ENCODE measurements at regions not wholly inside any gene's neighbourhood (a gene's known extent, or its start where the extent isn't known, plus 50 kb on each side); places are given as distances from the start of the nearest gene placed in this dataset.

DNA sequence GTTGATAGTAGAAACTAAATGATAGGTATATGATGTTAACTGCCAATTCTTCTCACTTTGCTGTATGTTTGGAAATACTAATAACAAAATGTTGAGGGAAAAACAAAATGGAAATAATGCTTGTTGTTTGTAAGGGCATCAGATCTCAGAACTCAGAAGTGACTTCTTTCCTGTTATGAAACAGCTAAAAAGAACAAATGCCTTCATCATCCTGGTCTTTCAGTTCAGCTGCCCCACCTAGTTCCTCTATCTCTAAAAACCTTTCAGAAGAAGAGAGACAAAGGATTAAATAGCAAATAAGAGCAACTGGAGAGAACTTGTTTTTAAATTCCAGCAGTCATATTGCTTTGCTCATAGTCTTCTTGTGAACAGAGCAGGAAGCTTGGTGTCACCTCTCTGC lies 345.3 kb upstream of the NCAM1 start (continued):
- TF ChIP-seq NR1H2 (CRISPR knock-in tag; IDR thresholded peaks at IDR 0.05) (no peak), ELF4 (CRISPR knock-in tag; IDR thresholded peaks at IDR 0.05; ENCODE audit: low read depth) (no peak)

DNA sequence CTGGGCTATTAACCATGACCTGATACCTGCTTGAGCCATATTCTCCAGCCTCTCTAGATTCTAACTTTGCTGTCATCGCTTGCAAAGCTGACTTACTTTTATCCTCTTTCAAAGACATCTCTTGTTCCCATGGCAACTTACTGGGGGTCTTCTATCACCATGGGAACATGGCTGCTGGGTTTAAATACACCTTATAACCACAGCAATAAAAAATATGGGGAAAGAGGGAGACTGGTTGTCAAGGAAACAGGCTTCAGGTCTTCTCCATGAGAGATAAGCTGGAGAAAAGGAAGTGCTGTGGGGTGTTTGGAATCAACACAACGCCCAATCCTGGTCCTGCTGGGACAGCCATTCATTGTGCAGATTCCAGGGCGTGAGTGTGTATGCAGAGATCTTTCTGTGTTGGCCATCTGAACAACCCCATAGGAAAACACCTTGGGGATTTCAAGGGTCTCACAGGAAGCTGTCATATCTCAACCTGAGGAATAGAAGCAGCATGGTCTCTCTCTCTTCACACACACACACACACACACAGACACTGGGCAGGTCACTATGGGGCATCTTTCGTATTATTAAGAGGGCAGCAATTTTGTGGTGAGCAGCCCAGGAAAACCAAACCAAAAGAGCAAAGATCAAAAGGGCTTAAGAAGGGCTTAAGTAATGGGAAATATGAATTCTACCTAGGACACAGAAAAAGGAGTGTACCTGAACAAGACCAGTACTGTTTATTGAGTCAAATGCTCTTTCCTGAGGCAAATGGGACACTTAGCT lies 344.7 kb upstream of the NCAM1 start:
- H3K4me1 Mint-ChIP-seq: peaks cover 35% of the 10 kb centered on the region
- no peak overlapping the region for H3K4me3 Mint-ChIP-seq
- no peak overlapping the region for H3K27ac Mint-ChIP-seq
- no peaks in the 10 kb centered on the region; the same call in 1 of the 2 replicates for H3K27me3 Mint-ChIP-seq (ENCODE audit: low read depth)
- TF ChIP-seq SP1 (CRISPR knock-in tag; conservative IDR thresholded peaks at IDR 0.05): no peak
- TF ChIP-seq ZNF138 (CRISPR knock-in tag; conservative IDR thresholded peaks at IDR 0.05): no peak
- TF ChIP-seq PRRX2 (CRISPR knock-in tag; IDR thresholded peaks at IDR 0.05): no peak
- no peak for TF ChIP-seq MXD4 (CRISPR knock-in tag; IDR thresholded peaks at IDR 0.05; ENCODE audit: borderline replicate concordance)
- TF ChIP-seq, protein P1, sequence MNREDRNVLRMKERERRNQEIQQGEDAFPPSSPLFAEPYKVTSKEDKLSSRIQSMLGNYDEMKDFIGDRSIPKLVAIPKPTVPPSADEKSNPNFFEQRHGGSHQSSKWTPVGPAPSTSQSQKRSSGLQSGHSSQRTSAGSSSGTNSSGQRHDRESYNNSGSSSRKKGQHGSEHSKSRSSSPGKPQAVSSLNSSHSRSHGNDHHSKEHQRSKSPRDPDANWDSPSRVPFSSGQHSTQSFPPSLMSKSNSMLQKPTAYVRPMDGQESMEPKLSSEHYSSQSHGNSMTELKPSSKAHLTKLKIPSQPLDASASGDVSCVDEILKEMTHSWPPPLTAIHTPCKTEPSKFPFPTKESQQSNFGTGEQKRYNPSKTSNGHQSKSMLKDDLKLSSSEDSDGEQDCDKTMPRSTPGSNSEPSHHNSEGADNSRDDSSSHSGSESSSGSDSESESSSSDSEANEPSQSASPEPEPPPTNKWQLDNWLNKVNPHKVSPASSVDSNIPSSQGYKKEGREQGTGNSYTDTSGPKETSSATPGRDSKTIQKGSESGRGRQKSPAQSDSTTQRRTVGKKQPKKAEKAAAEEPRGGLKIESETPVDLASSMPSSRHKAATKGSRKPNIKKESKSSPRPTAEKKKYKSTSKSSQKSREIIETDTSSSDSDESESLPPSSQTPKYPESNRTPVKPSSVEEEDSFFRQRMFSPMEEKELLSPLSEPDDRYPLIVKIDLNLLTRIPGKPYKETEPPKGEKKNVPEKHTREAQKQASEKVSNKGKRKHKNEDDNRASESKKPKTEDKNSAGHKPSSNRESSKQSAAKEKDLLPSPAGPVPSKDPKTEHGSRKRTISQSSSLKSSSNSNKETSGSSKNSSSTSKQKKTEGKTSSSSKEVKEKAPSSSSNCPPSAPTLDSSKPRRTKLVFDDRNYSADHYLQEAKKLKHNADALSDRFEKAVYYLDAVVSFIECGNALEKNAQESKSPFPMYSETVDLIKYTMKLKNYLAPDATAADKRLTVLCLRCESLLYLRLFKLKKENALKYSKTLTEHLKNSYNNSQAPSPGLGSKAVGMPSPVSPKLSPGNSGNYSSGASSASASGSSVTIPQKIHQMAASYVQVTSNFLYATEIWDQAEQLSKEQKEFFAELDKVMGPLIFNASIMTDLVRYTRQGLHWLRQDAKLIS (CRISPR knock-in tag; IDR thresholded peaks at IDR 0.05; ENCODE audit: borderline replicate concordance): no peak
- TF ChIP-seq, protein P2, sequence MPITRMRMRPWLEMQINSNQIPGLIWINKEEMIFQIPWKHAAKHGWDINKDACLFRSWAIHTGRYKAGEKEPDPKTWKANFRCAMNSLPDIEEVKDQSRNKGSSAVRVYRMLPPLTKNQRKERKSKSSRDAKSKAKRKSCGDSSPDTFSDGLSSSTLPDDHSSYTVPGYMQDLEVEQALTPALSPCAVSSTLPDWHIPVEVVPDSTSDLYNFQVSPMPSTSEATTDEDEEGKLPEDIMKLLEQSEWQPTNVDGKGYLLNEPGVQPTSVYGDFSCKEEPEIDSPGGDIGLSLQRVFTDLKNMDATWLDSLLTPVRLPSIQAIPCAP (CRISPR knock-in tag; IDR thresholded peaks at IDR 0.05): no peak
- TF ChIP-seq, protein P3, sequence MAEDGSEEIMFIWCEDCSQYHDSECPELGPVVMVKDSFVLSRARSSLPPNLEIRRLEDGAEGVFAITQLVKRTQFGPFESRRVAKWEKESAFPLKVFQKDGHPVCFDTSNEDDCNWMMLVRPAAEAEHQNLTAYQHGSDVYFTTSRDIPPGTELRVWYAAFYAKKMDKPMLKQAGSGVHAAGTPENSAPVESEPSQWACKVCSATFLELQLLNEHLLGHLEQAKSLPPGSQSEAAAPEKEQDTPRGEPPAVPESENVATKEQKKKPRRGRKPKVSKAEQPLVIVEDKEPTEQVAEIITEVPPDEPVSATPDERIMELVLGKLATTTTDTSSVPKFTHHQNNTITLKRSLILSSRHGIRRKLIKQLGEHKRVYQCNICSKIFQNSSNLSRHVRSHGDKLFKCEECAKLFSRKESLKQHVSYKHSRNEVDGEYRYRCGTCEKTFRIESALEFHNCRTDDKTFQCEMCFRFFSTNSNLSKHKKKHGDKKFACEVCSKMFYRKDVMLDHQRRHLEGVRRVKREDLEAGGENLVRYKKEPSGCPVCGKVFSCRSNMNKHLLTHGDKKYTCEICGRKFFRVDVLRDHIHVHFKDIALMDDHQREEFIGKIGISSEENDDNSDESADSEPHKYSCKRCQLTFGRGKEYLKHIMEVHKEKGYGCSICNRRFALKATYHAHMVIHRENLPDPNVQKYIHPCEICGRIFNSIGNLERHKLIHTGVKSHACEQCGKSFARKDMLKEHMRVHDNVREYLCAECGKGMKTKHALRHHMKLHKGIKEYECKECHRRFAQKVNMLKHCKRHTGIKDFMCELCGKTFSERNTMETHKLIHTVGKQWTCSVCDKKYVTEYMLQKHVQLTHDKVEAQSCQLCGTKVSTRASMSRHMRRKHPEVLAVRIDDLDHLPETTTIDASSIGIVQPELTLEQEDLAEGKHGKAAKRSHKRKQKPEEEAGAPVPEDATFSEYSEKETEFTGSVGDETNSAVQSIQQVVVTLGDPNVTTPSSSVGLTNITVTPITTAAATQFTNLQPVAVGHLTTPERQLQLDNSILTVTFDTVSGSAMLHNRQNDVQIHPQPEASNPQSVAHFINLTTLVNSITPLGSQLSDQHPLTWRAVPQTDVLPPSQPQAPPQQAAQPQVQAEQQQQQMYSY (CRISPR knock-in tag; IDR thresholded peaks at IDR 0.05): no peak
- TF ChIP-seq RELA (CRISPR knock-in tag; IDR thresholded peaks at IDR 0.05; ENCODE audit: borderline replicate concordance): no peak
- TF ChIP-seq CREM (CRISPR knock-in tag; IDR thresholded peaks at IDR 0.05): no peak
- TF ChIP-seq TCF7 (CRISPR knock-in tag; IDR thresholded peaks at IDR 0.05; ENCODE audit: low read depth): no peak
- no peak for TF ChIP-seq ZNF219 (CRISPR knock-in tag; IDR thresholded peaks at IDR 0.05; ENCODE audit: borderline replicate concordance)
- TF ChIP-seq, protein P4, sequence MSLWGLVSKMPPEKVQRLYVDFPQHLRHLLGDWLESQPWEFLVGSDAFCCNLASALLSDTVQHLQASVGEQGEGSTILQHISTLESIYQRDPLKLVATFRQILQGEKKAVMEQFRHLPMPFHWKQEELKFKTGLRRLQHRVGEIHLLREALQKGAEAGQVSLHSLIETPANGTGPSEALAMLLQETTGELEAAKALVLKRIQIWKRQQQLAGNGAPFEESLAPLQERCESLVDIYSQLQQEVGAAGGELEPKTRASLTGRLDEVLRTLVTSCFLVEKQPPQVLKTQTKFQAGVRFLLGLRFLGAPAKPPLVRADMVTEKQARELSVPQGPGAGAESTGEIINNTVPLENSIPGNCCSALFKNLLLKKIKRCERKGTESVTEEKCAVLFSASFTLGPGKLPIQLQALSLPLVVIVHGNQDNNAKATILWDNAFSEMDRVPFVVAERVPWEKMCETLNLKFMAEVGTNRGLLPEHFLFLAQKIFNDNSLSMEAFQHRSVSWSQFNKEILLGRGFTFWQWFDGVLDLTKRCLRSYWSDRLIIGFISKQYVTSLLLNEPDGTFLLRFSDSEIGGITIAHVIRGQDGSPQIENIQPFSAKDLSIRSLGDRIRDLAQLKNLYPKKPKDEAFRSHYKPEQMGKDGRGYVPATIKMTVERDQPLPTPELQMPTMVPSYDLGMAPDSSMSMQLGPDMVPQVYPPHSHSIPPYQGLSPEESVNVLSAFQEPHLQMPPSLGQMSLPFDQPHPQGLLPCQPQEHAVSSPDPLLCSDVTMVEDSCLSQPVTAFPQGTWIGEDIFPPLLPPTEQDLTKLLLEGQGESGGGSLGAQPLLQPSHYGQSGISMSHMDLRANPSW (CRISPR knock-in tag; conservative IDR thresholded peaks at IDR 0.05; ENCODE audit: low read depth): no peak
- TF ChIP-seq, protein P5, sequence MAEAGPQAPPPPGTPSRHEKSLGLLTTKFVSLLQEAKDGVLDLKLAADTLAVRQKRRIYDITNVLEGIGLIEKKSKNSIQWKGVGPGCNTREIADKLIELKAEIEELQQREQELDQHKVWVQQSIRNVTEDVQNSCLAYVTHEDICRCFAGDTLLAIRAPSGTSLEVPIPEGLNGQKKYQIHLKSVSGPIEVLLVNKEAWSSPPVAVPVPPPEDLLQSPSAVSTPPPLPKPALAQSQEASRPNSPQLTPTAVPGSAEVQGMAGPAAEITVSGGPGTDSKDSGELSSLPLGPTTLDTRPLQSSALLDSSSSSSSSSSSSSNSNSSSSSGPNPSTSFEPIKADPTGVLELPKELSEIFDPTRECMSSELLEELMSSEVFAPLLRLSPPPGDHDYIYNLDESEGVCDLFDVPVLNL (CRISPR knock-in tag; IDR thresholded peaks at IDR 0.05; ENCODE audit: borderline replicate concordance, low read depth): no peak
- TF ChIP-seq ZNF396 (CRISPR knock-in tag; IDR thresholded peaks at IDR 0.05; ENCODE audit: borderline replicate concordance): no peak
- no peak for TF ChIP-seq ZNF671 (CRISPR knock-in tag; IDR thresholded peaks at IDR 0.05)
- DNase-seq (ENCODE audit: low spot score) (no peak), ATAC-seq (no peak)
- POLR2A ChIA-PET: no interaction called here
- H3K36me3 Mint-ChIP-seq: no peaks in the 10 kb centered on the region
- no peaks in the 10 kb centered on the region for H3K9me3 Mint-ChIP-seq
- CTCF ChIA-PET: interaction anchor here (1.0 kb wide), 1 partner anchor 29 kb away, joined by 3 read pairs; no protein-coding TSS in a partner anchor

All from WTC11 (cell line).